GM10248 (cell line): ENCODE measurements at regions not wholly inside any gene's neighbourhood (a gene's known extent, or its start where the extent isn't known, plus 50 kb on each side); places are given as distances from the start of the nearest gene placed in this dataset.

Experiments used
- CTCF ChIA-PET: fragments of 300-600 bp; sonication (Branson Sonifier 250); formaldehyde crosslinking; extraction: SDS; loops from one replicate; lab custom pipeline; 2021; ENCODE audit warnings: antibody characterized with exemption; lab: Yijun Ruan, JAX
- POLR2A ChIA-PET: fragments of 350-650 bp; sonication (Branson Sonifier 250); formaldehyde crosslinking; extraction: SDS; loops from one replicate; lab custom pipeline; 2020; ENCODE audit warnings: antibody characterized with exemption; lab: Yijun Ruan, JAX
- DNase-seq: peaks from one replicate; pipeline ENCODE4 v3.0.0; 2012; ENCODE audit errors: extremely low spot score
- CTCF ChIP-seq: IDR thresholded peaks from 2 replicates; pipeline ENCODE4 v1.5.1; 2012; ENCODE audit warnings: mild to moderate bottlenecking, low read depth; ENCODE audit errors: extremely low read depth, missing control alignments, control extremely low read depth

GRCh38 chr5:71932131-71932654 is 175.1 kb upstream of the MAP1B start:
- no peak for DNase-seq
- no peak for TF ChIP-seq CTCF
- ChIA-PET POLR2A (no interaction called here), CTCF (interaction anchor here (1.6 kb wide), 1 partner anchor 10 kb away, joined by 6 read pairs; no protein-coding TSS in a partner anchor)

DNA sequence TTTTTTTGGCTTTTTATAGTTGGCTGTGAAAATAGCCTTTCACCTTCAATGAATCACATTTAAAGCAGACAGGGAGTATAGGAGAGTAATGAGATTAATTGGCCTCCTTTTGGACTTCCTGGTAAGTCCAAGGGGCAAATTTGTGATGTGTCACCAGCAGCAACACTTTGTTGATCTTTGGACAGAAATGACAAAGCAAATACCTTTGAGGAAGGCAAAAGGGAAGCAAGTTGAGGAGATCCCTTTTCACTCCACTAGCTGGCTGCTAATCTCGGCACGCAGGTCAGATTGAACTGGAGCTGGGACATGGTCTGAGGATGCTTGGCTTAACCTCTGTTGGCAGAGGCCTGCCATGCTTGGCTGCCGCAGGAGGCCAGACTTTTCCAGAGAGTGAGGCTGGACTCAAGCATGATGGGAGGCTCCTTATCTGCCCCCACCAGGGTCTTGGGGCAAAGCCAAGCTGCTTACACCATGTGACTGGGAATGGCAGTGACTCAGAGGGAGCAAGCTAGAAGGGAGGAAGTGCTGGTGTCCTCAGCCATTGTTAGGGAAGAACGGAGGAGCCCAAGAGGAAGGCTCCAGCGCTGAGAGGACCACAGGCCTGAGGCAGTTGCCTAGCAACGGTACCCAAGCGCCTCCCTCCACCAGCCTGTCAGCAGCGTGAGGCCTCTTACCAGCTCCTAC is 174.5 kb upstream of the MAP1B start:
- POLR2A ChIA-PET = no interaction called here
- CTCF ChIA-PET = interaction anchor here (0.8 kb wide), 1 partner anchor 40 kb away, joined by 3 read pairs; no protein-coding TSS in a partner anchor
- DNase-seq = no peak
- no peak for TF ChIP-seq CTCF

- POLR2A ChIA-PET = no interaction called here
- TF ChIP-seq CTCF = no peak
- DNase-seq = no peak
- CTCF ChIA-PET = no interaction called here
Measured at GRCh38 chr5:71934322-71934721, 173.0 kb upstream of the MAP1B start.

DNA sequence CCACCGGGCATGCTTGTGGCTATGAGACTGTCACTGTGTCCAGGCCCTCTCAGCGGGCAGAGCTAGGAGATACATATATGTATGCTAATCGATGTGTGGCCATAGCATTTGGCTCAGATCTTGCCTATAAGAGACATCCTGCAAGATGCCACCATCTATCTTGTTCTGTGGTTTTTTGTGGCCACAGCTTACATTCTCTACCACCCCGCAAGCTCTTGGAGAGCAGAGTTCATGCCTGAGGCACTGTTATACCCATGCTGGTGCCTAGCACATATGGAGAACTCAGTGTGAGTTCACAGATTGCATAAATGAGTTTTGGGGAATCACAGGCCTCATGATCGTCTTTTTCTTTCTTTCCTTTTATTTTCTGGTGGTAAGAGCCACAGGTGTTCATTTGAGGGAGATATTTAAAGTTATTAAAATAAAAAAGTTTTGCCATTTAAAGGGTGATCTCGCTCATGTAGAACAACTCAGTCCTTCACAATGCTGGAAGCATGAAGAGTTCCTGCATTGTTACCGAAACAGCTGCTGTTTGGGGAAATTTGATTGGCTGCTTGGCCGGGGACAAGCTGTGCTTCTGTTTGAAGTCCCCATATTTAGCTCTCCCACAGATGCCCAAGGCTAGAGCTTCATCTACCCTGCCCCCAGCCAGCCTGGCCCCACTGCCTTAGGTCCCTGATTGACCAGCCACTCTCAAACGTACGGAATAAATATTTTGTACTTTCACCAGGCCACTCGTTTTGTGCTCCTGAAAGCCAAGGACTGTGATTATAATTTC is 169.2 kb upstream of the MAP1B start:
- no peak for DNase-seq
- POLR2A ChIA-PET = no interaction called here
- no peak for TF ChIP-seq CTCF
- CTCF ChIA-PET = interaction anchor here (1.0 kb wide), 1 partner anchor 79 kb away, joined by 3 read pairs; no protein-coding TSS in a partner anchor

DNA sequence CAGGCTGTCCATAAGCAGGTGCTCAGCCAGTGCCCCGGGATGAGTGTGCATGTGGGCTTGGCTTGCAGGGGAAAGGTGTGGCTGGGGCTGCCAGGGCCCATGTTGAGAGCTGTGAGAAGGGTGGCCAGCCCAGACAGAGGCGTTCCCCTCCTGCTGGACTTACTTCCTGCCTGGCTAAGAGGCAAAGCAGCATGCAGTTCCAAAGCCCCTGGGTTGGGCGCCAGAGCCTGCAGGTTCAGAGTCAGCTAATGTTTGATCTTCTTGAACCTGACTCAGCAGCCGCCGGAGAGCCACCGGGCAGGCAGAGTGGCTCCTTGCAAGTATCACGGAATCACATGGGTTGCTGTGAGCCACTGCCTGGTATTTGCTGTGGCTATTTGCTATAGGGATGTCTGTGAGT is 168.4 kb upstream of the MAP1B start:
- POLR2A ChIA-PET = no interaction called here
- CTCF ChIA-PET = interaction anchor here (1.0 kb wide), 1 partner anchor 78 kb away, joined by 3 read pairs; no protein-coding TSS in a partner anchor
- DNase-seq = no peak
- TF ChIP-seq CTCF = no peak

DNA sequence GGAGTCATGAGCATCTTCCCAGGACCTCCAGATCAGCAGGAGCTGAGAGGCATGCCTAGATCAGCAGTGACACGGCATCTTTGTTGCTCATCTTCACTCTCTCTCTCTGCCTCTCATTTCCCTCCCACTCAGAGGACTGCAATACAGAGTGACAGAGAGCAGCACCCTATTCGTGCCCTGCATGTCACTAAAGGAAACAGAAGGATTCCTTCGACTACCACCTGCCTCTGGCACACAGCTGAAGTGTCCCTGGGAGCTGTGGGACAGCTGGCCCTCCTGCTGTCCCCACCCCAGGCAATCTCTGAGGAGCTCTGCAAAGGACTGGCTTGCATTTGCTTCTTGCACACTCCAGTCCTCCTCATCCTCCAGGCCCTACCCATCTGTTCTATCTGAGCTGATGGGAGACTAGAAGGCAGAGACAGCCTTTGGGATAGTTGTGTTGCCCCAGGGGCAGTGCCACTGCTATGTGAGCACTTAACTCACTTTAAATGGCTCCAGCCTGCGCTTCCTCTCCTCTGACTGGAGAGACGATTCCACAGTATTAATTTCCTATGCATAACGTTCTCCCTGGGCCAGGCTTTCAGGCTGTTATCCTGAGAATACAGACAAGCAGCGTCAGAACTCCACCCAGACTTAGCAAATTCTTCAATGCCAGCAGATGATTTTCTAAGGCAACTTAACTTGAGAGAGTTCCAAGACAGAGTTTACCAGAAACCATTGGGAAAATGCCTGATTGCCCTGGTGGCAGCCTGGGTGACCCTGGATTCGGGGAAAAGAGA is 167.6 kb upstream of the MAP1B start:
- CTCF ChIA-PET = no interaction called here
- POLR2A ChIA-PET = no interaction called here
- no peak for TF ChIP-seq CTCF
- no peak for DNase-seq
